22Rv1 (cell line): ENCODE measurements at regions not wholly inside any gene's neighbourhood (a gene's known extent, or its start where the extent isn't known, plus 50 kb on each side); places are given as distances from the start of the nearest gene placed in this dataset.

Experiments
- CTCF ChIP-seq: fragments of 450-650 bp; IDR thresholded peaks from 2 replicates; pipeline ENCODE4 v1.5.1; 2017; ENCODE audit warnings: mild to moderate bottlenecking
- ZFX ChIP-seq: fragments of 450-650 bp; IDR thresholded peaks from 2 replicates; pipeline ENCODE4 v1.6.1; 2017; ENCODE audit warnings: antibody characterized with exemption, borderline replicate concordance

GRCh38 chr18:53943326-53943860 is 281.1 kb downstream of the MBD2 start:
- no peak for TF ChIP-seq CTCF
- TF ChIP-seq ZFX = no peak
